Activated CD8-positive, alpha-beta T cell treated with anti-CD3 and anti-CD28 coated beads for 36 hours (primary cell): ENCODE measurements at regions not wholly inside any gene's neighbourhood (a gene's known extent, or its start where the extent isn't known, plus 50 kb on each side); places are given as distances from the start of the nearest gene placed in this dataset.

Experiments used
- ATAC-seq: fragments of 200-7000 bp; cut with Tn5 transposase; one replicate; pipeline ENCODE4 v1.10.0; 2021; ENCODE audit warnings: mild to moderate bottlenecking, moderate library complexity
- CTCF ChIA-PET: fragments of 350-600 bp; sonication (Branson Sonifier 250); formaldehyde crosslinking; loops from one replicate; lab custom pipeline; 2021; ENCODE audit warnings: antibody characterized with exemption; lab: Charles Lee
- POLR2A ChIA-PET: fragments of 350-600 bp; sonication (Branson Sonifier 250); formaldehyde crosslinking; loops from one replicate; lab custom pipeline; 2021; ENCODE audit warnings: antibody characterized with exemption; lab: Charles Lee
- DNase-seq: peaks from one replicate; pipeline ENCODE4 v3.0.0-alpha.2; 2020
- H3K27ac Mint-ChIP-seq: one replicate; pipeline ENCODE4 v1.8.0; 2021; ENCODE audit warnings: mild to moderate bottlenecking, mixed read lengths
- H3K27me3 Mint-ChIP-seq: one replicate; pipeline ENCODE4 v1.8.0; 2021; ENCODE audit warnings: mixed read lengths
- H3K36me3 Mint-ChIP-seq: one replicate; pipeline ENCODE4 v1.8.0; 2021; ENCODE audit warnings: low read depth, mixed read lengths
- H3K4me1 Mint-ChIP-seq: one replicate; pipeline ENCODE4 v1.8.0; 2021; ENCODE audit warnings: low read depth, mixed read lengths
- H3K4me3 Mint-ChIP-seq: one replicate; pipeline ENCODE4 v1.8.0; 2021; ENCODE audit warnings: mild to moderate bottlenecking, moderate library complexity, mixed read lengths
- H3K9me3 Mint-ChIP-seq: one replicate; pipeline ENCODE4 v1.8.0; 2021; ENCODE audit warnings: mixed read lengths
- CTCF ChIP-seq: fragments of 200-600 bp; IDR thresholded peaks from one replicate; pipeline ENCODE4 v1.8.0; 2022; ENCODE audit warnings: antibody characterized with exemption, mild to moderate bottlenecking
- intact Hi-C: fragments of 100-400 bp; cut with micrococcal nuclease; formaldehyde crosslinking; loops from one replicate; pipeline ENCODE4 v1.10.0; 2022

- DNase-seq (no peak), ATAC-seq (no peak)
- H3K27me3 Mint-ChIP-seq = peaks cover 6% of the 10 kb centered on the region
- H3K9me3 Mint-ChIP-seq = no peaks in the 10 kb centered on the region
- no peak for TF ChIP-seq CTCF
- ChIA-PET CTCF (interaction anchor here (1.2 to 1.3 kb wide), 3 partner anchors 9 to 1236 kb away, joined by 3 to 4 read pairs (median 4); no protein-coding TSS in a partner anchor), POLR2A (interaction anchor here (0.9 kb wide), 1 partner anchor 29 kb away, joined by 3 read pairs; no protein-coding TSS in a partner anchor)
- intact Hi-C loops = no loop called here
- H3K4me1 Mint-ChIP-seq = peaks cover 13% of the 10 kb centered on the region
- H3K36me3 Mint-ChIP-seq = no peaks in the 10 kb centered on the region
- H3K4me3 Mint-ChIP-seq = no peak overlapping the region
- H3K27ac Mint-ChIP-seq = no peak overlapping the region
Measured at GRCh38 chr3:188975600-188976314, 196.0 kb upstream of the TPRG1 start.

GRCh38 chr3:188976407-188976806 is 195.4 kb upstream of the TPRG1 start:
- peaks cover 13% of the 10 kb centered on the region for H3K4me1 Mint-ChIP-seq
- H3K4me3 Mint-ChIP-seq = no peak overlapping the region
- ATAC-seq (no peak), DNase-seq (no peak)
- H3K27ac Mint-ChIP-seq = no peak overlapping the region
- no peak for TF ChIP-seq CTCF
- ChIA-PET CTCF (interaction anchor here (1.2 to 1.3 kb wide), 3 partner anchors 8 to 1236 kb away, joined by 3 to 4 read pairs (median 4); no protein-coding TSS in a partner anchor), POLR2A (interaction anchor here (0.9 kb wide), 1 partner anchor 29 kb away, joined by 3 read pairs; no protein-coding TSS in a partner anchor)
- no peaks in the 10 kb centered on the region for H3K36me3 Mint-ChIP-seq
- peaks cover 6% of the 10 kb centered on the region for H3K27me3 Mint-ChIP-seq
- intact Hi-C loops = no loop called here
- H3K9me3 Mint-ChIP-seq = no peaks in the 10 kb centered on the region

GRCh38 chr3:188978421-188979171 is 193.2 kb upstream of the TPRG1 start:
- no peaks in the 10 kb centered on the region for H3K36me3 Mint-ChIP-seq
- no peak for ATAC-seq
- no peak for TF ChIP-seq CTCF
- H3K27me3 Mint-ChIP-seq = no peaks in the 10 kb centered on the region
- H3K9me3 Mint-ChIP-seq = no peaks in the 10 kb centered on the region
- no peak overlapping the region for H3K4me3 Mint-ChIP-seq
- peaks cover 13% of the 10 kb centered on the region for H3K4me1 Mint-ChIP-seq
- no peak for DNase-seq
- ChIA-PET CTCF (no interaction called here), POLR2A (no interaction called here)
- no peak overlapping the region for H3K27ac Mint-ChIP-seq
- intact Hi-C loops = no loop called here

GRCh38 chr3:188979248-188979647 is 192.5 kb upstream of the TPRG1 start:
- DNase-seq (no peak), ATAC-seq (no peak)
- no peak for TF ChIP-seq CTCF
- peaks cover 13% of the 10 kb centered on the region for H3K4me1 Mint-ChIP-seq
- no peaks in the 10 kb centered on the region for H3K9me3 Mint-ChIP-seq
- intact Hi-C loops = no loop called here
- no peaks in the 10 kb centered on the region for H3K27me3 Mint-ChIP-seq
- ChIA-PET CTCF (no interaction called here), POLR2A (no interaction called here)
- H3K27ac Mint-ChIP-seq = no peak overlapping the region
- no peak overlapping the region for H3K4me3 Mint-ChIP-seq
- no peaks in the 10 kb centered on the region for H3K36me3 Mint-ChIP-seq
